K562 (cell line): ENCODE measurements at regions not wholly inside any gene's neighbourhood (a gene's known extent, or its start where the extent isn't known, plus 50 kb on each side); places are given as distances from the start of the nearest gene placed in this dataset.

Experiments used
- ATAC-seq: fragments of 200-7000 bp; cut with Tn5 transposase; 3 replicates; pipeline ENCODE4 v1.9.1; 2020; ENCODE audit warnings: moderate library complexity
- BruUV-seq: library from RNA; stranded (reverse); fragments of 400-500 nt; replicated peaks from 2 replicates; lab custom pipeline; 2021; lab: Mats Ljungman, UMichigan
- CTCF ChIA-PET: fragments of 300-600 bp; formaldehyde crosslinking; extraction: SDS; loops from one replicate; lab custom pipeline; 2021; ENCODE audit warnings: low intra/inter-chr PET ratio; lab: Yijun Ruan, JAX
- POLR2A ChIA-PET: fragments of 300-600, 350-650 bp; sonication (Branson Sonifier 250); formaldehyde crosslinking; extraction: SDS; loops from one replicate; lab custom pipeline; 2021; ENCODE audit warnings: antibody characterized with exemption, inconsistent platforms; lab: Yijun Ruan, JAX
- DNase-seq, 4 experiments: peaks; one replicate each; pipeline versions ENCODE4 v3.0.0 to v3.0.0-alpha.2; 2011 to 2018; ENCODE audit warnings: low spot score in 3 of 4, mixed read lengths in 3 of 4; ENCODE audit errors: extremely low read depth in 1 of 4
- FAIRE-seq: peaks from 2 replicates; lab custom pipeline; 2011; peaks lifted over from hg19 to GRCh38; lab: Jason Lieb, UNC
- H2AFZ ChIP-seq: 2 replicates; pipeline ENCODE4 v1.6.0; 2011; ENCODE audit warnings: low read depth, low read length, control low read depth, inconsistent platforms
- H3K27ac ChIP-seq: fragments of 200-600 bp; 3 replicates; pipeline ENCODE4 v1.8.0; 2011; ENCODE audit warnings: low read depth, mild to moderate bottlenecking, control low read depth, inconsistent platforms, low read length, moderate library complexity, mixed read lengths; ENCODE audit errors: extremely low read depth
- H3K27me3 ChIP-seq, 2 experiments: fragments of 300-600 bp in 1 of 2; 2 replicates in 1 of 2; 3 replicates in 1 of 2; pipeline versions ENCODE4 v1.6.0 to v1.8.0; 2011; ENCODE audit warnings: inconsistent platforms in 2 of 2, low read length in 2 of 2, mild to moderate bottlenecking in 1 of 2, mixed read lengths in 1 of 2, moderate library complexity in 1 of 2; ENCODE audit not compliant: control insufficient read depth in 2 of 2, insufficient read depth in 2 of 2
- H3K36me3 ChIP-seq: fragments of 300-600 bp; 3 replicates; pipeline ENCODE4 v1.8.0; 2011; ENCODE audit warnings: mild to moderate bottlenecking, low read length, inconsistent platforms; ENCODE audit not compliant: control insufficient read depth, insufficient read depth
- H3K4me1 ChIP-seq, 2 experiments: fragments of 200-600 bp in 1 of 2; replicated peaks in 1 of 2; 2 replicates in 1 of 2; 3 replicates in 1 of 2; pipeline versions ENCODE4 v1.5.1 to v1.8.0; 2011; ENCODE audit warnings: inconsistent platforms in 2 of 2, low read length in 2 of 2, mild to moderate bottlenecking in 1 of 2, mixed read lengths in 1 of 2, moderate library complexity in 1 of 2; ENCODE audit not compliant: control insufficient read depth in 2 of 2, insufficient read depth in 2 of 2
- H3K4me2 ChIP-seq: 2 replicates; pipeline ENCODE4 v1.6.1; 2011; ENCODE audit warnings: low read length, control low read depth, inconsistent platforms, mixed read lengths; ENCODE audit not compliant: insufficient read depth
- H3K4me3 ChIP-seq: fragments of 200-600 bp; sonication (generic), shearing (Covaris generic); 2 replicates; pipeline ENCODE4 v1.5.1; 2016; ENCODE audit warnings: control low read depth, inconsistent platforms
- H3K79me2 ChIP-seq: fragments of 200-600 bp; 3 replicates; pipeline ENCODE4 v1.8.0; 2011; ENCODE audit warnings: low read length, inconsistent platforms; ENCODE audit not compliant: control insufficient read depth, insufficient read depth
- H3K9ac ChIP-seq, 2 experiments: 2 replicates each; pipeline versions ENCODE4 v1.6.0 to v1.6.1; 2011; ENCODE audit warnings: low read depth in 2 of 2, low read length in 2 of 2, control low read depth in 1 of 2, inconsistent platforms in 1 of 2, mild to moderate bottlenecking in 1 of 2, mixed read lengths in 1 of 2; ENCODE audit not compliant: insufficient read depth in 1 of 2
- H3K9me1 ChIP-seq: one replicate; pipeline ENCODE4 v1.6.0; 2011; ENCODE audit warnings: inconsistent platforms, mild to moderate bottlenecking, low read length, moderate library complexity; ENCODE audit not compliant: control insufficient read depth, insufficient read depth
- H3K9me3 ChIP-seq: replicated peaks from 2 replicates; pipeline ENCODE4 v1.5.1; 2011; ENCODE audit warnings: low read depth, low read length, inconsistent platforms; ENCODE audit not compliant: control insufficient read depth, insufficient read depth
- H4K20me1 ChIP-seq: replicated peaks from 2 replicates; pipeline ENCODE4 v1.6.1; 2011; ENCODE audit warnings: low read length, inconsistent platforms, mixed read lengths; ENCODE audit not compliant: control insufficient read depth, insufficient read depth
- KAT7 ChIP-seq: sonication (generic); formaldehyde crosslinking; IDR thresholded peaks from 2 replicates; pipeline ENCODE4 v1.8.0; 2022; ENCODE audit warnings: missing genetic modification reagents, mild to moderate bottlenecking, borderline replicate concordance
- ZNF592 ChIP-seq: fragments of 450-650 bp; IDR thresholded peaks from 2 replicates; pipeline ENCODE4 v1.6.1; 2017; ENCODE audit warnings: antibody characterized with exemption, mild to moderate bottlenecking
- WGBS: fragments of 100-300 bp; shearing (Covaris generic); methylation state at CpG from one replicate; pipeline ENCODE4 v1.1.6; 2016; ENCODE audit warnings: low coverage, mixed read lengths; ENCODE audit not compliant: insufficient coverage; ENCODE audit errors: missing lambda C conversion rate; 5-methylcytosine and 5-hydroxymethylcytosine counted together
- in situ Hi-C: fragments of 300-500 bp; cut with MboI; formaldehyde crosslinking; loops from 4 replicates; pipeline ENCODE4 v1.15.0; 2018; ENCODE audit warnings: inconsistent platforms, mixed read lengths
- intact Hi-C: fragments of 100-400 bp; cut with micrococcal nuclease; formaldehyde crosslinking; loops from 2 replicates; pipeline ENCODE4 v1.14.2; 2022
- TF ChIP-seq, protein P1 (sequence below): fragments of 450-650 bp; IDR thresholded peaks from 2 replicates; pipeline ENCODE4 v1.6.1; 2016; ENCODE audit warnings: mild to moderate bottlenecking, moderate library complexity

GRCh38 chr14:103207388-103208072 lies 84.3 kb downstream of the TNFAIP2 start:
- peaks cover 20 to 35% of the 10 kb centered on the region in 2 experiments; a peak in 4 of 5 replicates for H3K4me1 ChIP-seq
- POLR2A ChIA-PET = interaction anchor here (0.9 to 1.7 kb wide), 3 partner anchors 10 to 335 kb away, joined by 3 to 7 read pairs (median 3); no protein-coding TSS in a partner anchor
- H4K20me1 ChIP-seq = no peaks in the 10 kb centered on the region
- CTCF ChIA-PET = no interaction called here
- no TSS peak for BruUV-seq
- H3K4me3 ChIP-seq = peak overlapping the region; percentile 38
- DNase-seq (no peak), FAIRE-seq (no peak), ATAC-seq (peak; percentile 25)
- peak overlapping the region; percentile 59 to 84 for H3K9ac ChIP-seq
- H3K9me3 ChIP-seq = peaks cover 10% of the 10 kb centered on the region
- H3K27ac ChIP-seq = peak overlapping the region; percentile 71
- peak overlapping the region; percentile 63 for H3K4me2 ChIP-seq
- intact Hi-C loops = loop anchor here (10.0 kb wide), 1 partner anchor 77 kb away; no protein-coding TSS in a partner anchor
- H3K36me3 ChIP-seq = no peaks in the 10 kb centered on the region
- no peaks in the 10 kb centered on the region for H3K9me1 ChIP-seq
- in situ Hi-C loops = no loop called here
- peak overlapping the region; percentile 72 for H2AFZ ChIP-seq
- WGBS = 27% methylated on average over 28 of the region's 80 CpGs
- H3K27me3 ChIP-seq = no peaks in the 10 kb centered on the region
- H3K79me2 ChIP-seq = peaks cover 23% of the 10 kb centered on the region; the same call in 2 of the 3 replicates
- TF ChIP-seq KAT7 (CRISPR knock-in tag) (peak; percentile 78; the same call in 1 of the 2 replicates), ZNF592 (peak; percentile 53; the same call in 1 of the 2 replicates)
- TF ChIP-seq, protein P1, sequence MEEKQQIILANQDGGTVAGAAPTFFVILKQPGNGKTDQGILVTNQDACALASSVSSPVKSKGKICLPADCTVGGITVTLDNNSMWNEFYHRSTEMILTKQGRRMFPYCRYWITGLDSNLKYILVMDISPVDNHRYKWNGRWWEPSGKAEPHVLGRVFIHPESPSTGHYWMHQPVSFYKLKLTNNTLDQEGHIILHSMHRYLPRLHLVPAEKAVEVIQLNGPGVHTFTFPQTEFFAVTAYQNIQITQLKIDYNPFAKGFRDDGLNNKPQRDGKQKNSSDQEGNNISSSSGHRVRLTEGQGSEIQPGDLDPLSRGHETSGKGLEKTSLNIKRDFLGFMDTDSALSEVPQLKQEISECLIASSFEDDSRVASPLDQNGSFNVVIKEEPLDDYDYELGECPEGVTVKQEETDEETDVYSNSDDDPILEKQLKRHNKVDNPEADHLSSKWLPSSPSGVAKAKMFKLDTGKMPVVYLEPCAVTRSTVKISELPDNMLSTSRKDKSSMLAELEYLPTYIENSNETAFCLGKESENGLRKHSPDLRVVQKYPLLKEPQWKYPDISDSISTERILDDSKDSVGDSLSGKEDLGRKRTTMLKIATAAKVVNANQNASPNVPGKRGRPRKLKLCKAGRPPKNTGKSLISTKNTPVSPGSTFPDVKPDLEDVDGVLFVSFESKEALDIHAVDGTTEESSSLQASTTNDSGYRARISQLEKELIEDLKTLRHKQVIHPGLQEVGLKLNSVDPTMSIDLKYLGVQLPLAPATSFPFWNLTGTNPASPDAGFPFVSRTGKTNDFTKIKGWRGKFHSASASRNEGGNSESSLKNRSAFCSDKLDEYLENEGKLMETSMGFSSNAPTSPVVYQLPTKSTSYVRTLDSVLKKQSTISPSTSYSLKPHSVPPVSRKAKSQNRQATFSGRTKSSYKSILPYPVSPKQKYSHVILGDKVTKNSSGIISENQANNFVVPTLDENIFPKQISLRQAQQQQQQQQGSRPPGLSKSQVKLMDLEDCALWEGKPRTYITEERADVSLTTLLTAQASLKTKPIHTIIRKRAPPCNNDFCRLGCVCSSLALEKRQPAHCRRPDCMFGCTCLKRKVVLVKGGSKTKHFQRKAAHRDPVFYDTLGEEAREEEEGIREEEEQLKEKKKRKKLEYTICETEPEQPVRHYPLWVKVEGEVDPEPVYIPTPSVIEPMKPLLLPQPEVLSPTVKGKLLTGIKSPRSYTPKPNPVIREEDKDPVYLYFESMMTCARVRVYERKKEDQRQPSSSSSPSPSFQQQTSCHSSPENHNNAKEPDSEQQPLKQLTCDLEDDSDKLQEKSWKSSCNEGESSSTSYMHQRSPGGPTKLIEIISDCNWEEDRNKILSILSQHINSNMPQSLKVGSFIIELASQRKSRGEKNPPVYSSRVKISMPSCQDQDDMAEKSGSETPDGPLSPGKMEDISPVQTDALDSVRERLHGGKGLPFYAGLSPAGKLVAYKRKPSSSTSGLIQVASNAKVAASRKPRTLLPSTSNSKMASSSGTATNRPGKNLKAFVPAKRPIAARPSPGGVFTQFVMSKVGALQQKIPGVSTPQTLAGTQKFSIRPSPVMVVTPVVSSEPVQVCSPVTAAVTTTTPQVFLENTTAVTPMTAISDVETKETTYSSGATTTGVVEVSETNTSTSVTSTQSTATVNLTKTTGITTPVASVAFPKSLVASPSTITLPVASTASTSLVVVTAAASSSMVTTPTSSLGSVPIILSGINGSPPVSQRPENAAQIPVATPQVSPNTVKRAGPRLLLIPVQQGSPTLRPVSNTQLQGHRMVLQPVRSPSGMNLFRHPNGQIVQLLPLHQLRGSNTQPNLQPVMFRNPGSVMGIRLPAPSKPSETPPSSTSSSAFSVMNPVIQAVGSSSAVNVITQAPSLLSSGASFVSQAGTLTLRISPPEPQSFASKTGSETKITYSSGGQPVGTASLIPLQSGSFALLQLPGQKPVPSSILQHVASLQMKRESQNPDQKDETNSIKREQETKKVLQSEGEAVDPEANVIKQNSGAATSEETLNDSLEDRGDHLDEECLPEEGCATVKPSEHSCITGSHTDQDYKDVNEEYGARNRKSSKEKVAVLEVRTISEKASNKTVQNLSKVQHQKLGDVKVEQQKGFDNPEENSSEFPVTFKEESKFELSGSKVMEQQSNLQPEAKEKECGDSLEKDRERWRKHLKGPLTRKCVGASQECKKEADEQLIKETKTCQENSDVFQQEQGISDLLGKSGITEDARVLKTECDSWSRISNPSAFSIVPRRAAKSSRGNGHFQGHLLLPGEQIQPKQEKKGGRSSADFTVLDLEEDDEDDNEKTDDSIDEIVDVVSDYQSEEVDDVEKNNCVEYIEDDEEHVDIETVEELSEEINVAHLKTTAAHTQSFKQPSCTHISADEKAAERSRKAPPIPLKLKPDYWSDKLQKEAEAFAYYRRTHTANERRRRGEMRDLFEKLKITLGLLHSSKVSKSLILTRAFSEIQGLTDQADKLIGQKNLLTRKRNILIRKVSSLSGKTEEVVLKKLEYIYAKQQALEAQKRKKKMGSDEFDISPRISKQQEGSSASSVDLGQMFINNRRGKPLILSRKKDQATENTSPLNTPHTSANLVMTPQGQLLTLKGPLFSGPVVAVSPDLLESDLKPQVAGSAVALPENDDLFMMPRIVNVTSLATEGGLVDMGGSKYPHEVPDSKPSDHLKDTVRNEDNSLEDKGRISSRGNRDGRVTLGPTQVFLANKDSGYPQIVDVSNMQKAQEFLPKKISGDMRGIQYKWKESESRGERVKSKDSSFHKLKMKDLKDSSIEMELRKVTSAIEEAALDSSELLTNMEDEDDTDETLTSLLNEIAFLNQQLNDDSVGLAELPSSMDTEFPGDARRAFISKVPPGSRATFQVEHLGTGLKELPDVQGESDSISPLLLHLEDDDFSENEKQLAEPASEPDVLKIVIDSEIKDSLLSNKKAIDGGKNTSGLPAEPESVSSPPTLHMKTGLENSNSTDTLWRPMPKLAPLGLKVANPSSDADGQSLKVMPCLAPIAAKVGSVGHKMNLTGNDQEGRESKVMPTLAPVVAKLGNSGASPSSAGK = peak; percentile 78
